ENCODE measurements at regions not wholly inside any gene's neighbourhood (a gene's known extent, or its start where the extent isn't known, plus 50 kb on each side); places are given as distances from the start of the nearest gene placed in this dataset.

DNA sequence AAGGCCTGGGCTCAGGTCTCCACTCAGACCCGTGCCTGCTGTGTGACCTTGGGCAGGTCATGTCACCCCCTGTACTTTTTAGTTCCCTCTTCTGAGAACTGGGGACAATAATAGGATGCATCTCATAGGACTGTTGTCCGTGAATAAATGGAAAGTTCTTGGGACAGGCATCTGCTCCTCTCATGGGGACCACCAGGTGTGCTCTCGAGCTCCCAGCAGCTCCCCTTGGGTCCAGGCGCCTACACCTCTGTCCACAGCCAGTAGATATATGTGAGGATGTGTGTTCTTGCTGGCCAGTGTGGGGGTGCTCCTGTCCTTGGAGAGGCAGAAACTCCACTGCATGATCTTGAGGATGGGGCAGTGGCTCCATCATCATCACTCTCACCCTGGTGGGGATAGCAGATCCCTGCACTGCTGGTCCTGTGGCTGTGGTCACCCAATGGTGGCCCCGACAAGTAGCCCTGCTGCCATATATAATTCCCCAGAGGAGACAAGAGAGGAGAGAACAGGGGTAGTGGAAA is 257.6 kb upstream of the TLE3 start:
- Histone ChIP-seq H3K4me1 (ENCODE audit: insufficient read depth, insufficient read length) (peaks cover 15% of the 10 kb centered on the region), H3K4me3 (ENCODE audit: insufficient read length, low read depth) (no peak overlapping the region), H3K9me3 (ENCODE audit: insufficient read depth, low read length) (no peaks in the 10 kb centered on the region), H3K9ac (ENCODE audit: insufficient read length, low read depth) (no peak overlapping the region), H3K36me3 (ENCODE audit: insufficient read depth, insufficient read length, low read length) (no peaks in the 10 kb centered on the region), H3K27me3 (ENCODE audit: insufficient read depth, insufficient read length) (peaks cover 3% of the 10 kb centered on the region)
- no peak for DNase-seq (ENCODE audit: low read depth, low spot score)
- TF ChIP-seq YY1 (IDR thresholded peaks at IDR 0.05; ENCODE audit: insufficient read depth, insufficient read length) (no peak), ZNF274 (IDR thresholded peaks at IDR 0.05; ENCODE audit: low read depth, low read length) (no peak), SUZ12 (IDR thresholded peaks at IDR 0.05; ENCODE audit: extremely low read depth, insufficient read depth, insufficient read length) (no peak)

DNA sequence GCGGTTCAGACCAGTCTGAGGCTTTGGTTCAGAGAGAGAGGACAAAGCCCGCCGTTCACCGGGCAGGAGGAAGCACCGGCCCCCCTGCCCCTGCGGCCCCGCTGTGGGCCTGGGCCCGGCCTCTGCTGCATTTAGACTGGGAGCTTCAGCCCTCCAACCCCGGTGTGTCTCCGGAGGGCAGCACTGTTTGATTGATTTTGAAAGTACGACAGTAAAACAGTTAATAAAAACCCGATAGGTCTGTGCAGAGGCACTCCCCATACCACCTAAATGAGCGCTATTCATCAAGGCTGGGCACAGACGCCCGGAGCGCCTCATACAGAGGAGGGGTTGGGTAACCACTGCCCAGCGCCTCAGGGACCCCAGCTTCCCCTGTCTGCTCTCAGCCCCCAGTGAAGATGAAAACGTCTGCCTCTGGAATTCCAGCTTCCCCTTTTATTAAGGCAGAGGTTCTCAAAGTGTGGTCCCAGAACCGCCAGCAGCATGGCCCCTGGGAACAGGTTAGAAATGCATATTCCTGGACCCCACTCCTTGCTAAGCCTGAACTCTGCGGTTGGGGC is 256.7 kb upstream of the TLE3 start:
- peaks cover 3% of the 10 kb centered on the region for H3K27me3 ChIP-seq (ENCODE audit: insufficient read depth, insufficient read length)
- no peak for DNase-seq (ENCODE audit: low read depth, low spot score)
- H3K36me3 ChIP-seq (ENCODE audit: insufficient read depth, insufficient read length, low read length) = no peaks in the 10 kb centered on the region
- TF ChIP-seq YY1 (IDR thresholded peaks at IDR 0.05; ENCODE audit: insufficient read depth, insufficient read length) = no peak
- no peak for TF ChIP-seq ZNF274 (IDR thresholded peaks at IDR 0.05; ENCODE audit: low read depth, low read length)
- TF ChIP-seq SUZ12 (IDR thresholded peaks at IDR 0.05; ENCODE audit: extremely low read depth, insufficient read depth, insufficient read length) = no peak
- peak overlapping the region; percentile 4 for H3K9ac ChIP-seq (ENCODE audit: insufficient read length, low read depth)
- H3K4me3 ChIP-seq (ENCODE audit: insufficient read length, low read depth) = no peak overlapping the region
- H3K9me3 ChIP-seq (ENCODE audit: insufficient read depth, low read length) = no peaks in the 10 kb centered on the region
- peaks cover 15% of the 10 kb centered on the region for H3K4me1 ChIP-seq (ENCODE audit: insufficient read depth, insufficient read length)

DNA sequence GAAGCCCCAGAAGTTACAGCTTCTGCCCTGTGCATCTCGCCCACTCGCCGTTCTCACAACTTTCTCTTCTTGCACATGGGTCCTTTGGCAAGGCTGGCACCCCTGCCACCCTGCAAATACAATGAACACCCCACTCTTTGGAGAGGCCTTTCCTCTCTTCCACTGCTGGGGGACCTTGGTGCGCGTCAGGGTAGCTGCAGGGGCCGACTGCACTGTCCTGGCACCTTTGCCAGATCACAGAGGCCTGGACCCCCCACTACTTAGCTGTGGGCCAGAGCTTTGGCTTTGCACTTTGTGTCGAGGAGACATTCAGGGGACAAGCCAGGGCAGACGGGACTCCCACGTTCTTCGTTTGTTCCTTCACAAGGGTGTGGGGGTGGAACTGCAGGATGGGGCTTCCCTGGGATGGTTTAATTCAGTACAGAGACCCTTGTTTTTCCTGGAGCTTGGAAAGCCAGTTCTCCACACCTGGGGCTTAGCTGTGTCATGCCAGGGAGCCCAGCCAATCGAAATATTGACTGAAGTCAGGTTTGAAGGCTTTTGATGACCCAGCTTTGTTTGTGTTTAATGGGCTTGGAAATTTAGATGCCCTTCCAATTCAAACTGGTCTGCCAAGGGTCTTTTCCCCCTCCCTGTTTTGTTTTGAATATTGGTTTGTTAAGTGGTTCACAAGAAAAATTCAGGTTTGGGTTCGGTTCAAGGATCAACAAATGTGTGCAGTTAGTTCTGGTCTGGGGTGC is 256.1 kb upstream of the TLE3 start:
- H3K9me3 ChIP-seq (ENCODE audit: insufficient read depth, low read length) = no peaks in the 10 kb centered on the region
- H3K4me3 ChIP-seq (ENCODE audit: insufficient read length, low read depth) = no peak overlapping the region
- no peak for TF ChIP-seq SUZ12 (IDR thresholded peaks at IDR 0.05; ENCODE audit: extremely low read depth, insufficient read depth, insufficient read length)
- no peak for TF ChIP-seq ZNF274 (IDR thresholded peaks at IDR 0.05; ENCODE audit: low read depth, low read length)
- TF ChIP-seq YY1 (IDR thresholded peaks at IDR 0.05; ENCODE audit: insufficient read depth, insufficient read length) = no peak
- no peak for DNase-seq (ENCODE audit: low read depth, low spot score)
- H3K9ac ChIP-seq (ENCODE audit: insufficient read length, low read depth) = no peak overlapping the region
- H3K4me1 ChIP-seq (ENCODE audit: insufficient read depth, insufficient read length) = peaks cover 15% of the 10 kb centered on the region
- H3K36me3 ChIP-seq (ENCODE audit: insufficient read depth, insufficient read length, low read length) = no peaks in the 10 kb centered on the region
- peaks cover 3% of the 10 kb centered on the region for H3K27me3 ChIP-seq (ENCODE audit: insufficient read depth, insufficient read length)

DNA sequence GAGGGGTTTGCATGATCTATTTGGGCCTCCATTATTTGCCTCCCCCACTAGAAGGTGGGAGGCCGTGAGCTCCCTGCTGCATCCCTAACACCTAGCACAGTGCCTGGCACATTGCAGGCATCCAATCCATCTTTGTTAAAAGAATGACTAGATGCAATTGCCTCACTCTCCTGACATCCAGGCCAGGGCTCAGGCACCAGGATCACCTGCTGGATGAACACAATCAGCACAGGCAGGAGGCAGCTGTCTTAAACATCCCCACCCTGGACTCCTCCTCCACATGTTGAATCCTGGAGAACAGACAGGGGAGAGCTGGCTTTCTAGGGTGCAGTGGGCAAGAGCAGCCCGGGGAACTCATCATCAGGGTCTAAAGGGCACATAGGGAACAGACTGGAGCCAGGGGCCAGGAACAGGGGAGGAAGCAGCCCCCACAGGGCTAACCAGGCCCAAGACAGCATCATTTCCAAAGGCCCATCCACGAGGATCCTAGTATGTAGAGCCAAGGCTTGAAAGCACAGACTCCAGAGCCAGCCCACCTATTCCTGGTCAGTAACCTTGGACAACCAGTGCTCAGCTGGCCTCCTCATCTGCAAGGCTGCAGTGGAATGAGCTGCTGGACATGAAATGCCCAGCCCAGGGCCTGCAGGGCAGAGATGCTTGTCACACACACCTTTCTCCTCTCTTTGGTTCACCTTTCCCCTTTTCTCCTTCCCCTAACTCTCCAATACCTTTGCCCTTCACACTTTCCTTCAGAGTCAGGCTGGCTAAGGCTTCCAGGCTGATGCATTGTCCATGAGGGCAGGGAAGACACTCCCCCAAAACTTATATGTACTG is 254.4 kb upstream of the TLE3 start:
- Histone ChIP-seq H3K4me3 (ENCODE audit: insufficient read length, low read depth) (no peak overlapping the region), H3K4me1 (ENCODE audit: insufficient read depth, insufficient read length) (peaks cover 6% of the 10 kb centered on the region), H3K9ac (ENCODE audit: insufficient read length, low read depth) (no peak overlapping the region), H3K9me3 (ENCODE audit: insufficient read depth, low read length) (no peaks in the 10 kb centered on the region), H3K27me3 (ENCODE audit: insufficient read depth, insufficient read length) (peaks cover 3% of the 10 kb centered on the region), H3K36me3 (ENCODE audit: insufficient read depth, insufficient read length, low read length) (no peaks in the 10 kb centered on the region)
- TF ChIP-seq YY1 (IDR thresholded peaks at IDR 0.05; ENCODE audit: insufficient read depth, insufficient read length) (no peak), ZNF274 (IDR thresholded peaks at IDR 0.05; ENCODE audit: low read depth, low read length) (no peak), SUZ12 (IDR thresholded peaks at IDR 0.05; ENCODE audit: extremely low read depth, insufficient read depth, insufficient read length) (no peak)
- DNase-seq (ENCODE audit: low read depth, low spot score) = no peak

DNA sequence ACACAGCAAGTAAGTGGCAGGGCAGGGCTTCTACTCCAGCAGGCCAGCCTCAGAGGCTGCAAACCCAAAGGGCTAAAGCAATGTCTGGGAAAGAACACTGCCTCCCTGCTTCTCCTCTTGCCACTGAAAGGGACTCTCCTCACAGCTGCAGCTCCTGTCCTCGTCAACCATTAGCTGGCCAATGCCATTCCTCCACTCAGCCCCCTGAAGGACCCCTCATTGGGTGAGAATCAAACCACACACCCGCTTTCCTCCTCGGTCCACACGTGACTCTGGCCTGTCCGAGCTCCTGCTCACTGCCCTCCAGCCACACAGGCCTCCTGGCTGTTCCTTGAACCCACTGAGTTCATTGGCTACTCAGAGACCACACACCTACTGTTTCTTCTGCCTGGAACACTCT is 253.7 kb upstream of the TLE3 start:
- no peak for DNase-seq (ENCODE audit: low read depth, low spot score)
- Histone ChIP-seq H3K9ac (ENCODE audit: insufficient read length, low read depth) (no peak overlapping the region), H3K36me3 (ENCODE audit: insufficient read depth, insufficient read length, low read length) (no peaks in the 10 kb centered on the region), H3K9me3 (ENCODE audit: insufficient read depth, low read length) (no peaks in the 10 kb centered on the region), H3K4me1 (ENCODE audit: insufficient read depth, insufficient read length) (peaks cover 3% of the 10 kb centered on the region), H3K4me3 (ENCODE audit: insufficient read length, low read depth) (no peak overlapping the region), H3K27me3 (ENCODE audit: insufficient read depth, insufficient read length) (peaks cover 3% of the 10 kb centered on the region)
- no peak for TF ChIP-seq YY1 (IDR thresholded peaks at IDR 0.05; ENCODE audit: insufficient read depth, insufficient read length)
- no peak for TF ChIP-seq SUZ12 (IDR thresholded peaks at IDR 0.05; ENCODE audit: extremely low read depth, insufficient read depth, insufficient read length)

DNA sequence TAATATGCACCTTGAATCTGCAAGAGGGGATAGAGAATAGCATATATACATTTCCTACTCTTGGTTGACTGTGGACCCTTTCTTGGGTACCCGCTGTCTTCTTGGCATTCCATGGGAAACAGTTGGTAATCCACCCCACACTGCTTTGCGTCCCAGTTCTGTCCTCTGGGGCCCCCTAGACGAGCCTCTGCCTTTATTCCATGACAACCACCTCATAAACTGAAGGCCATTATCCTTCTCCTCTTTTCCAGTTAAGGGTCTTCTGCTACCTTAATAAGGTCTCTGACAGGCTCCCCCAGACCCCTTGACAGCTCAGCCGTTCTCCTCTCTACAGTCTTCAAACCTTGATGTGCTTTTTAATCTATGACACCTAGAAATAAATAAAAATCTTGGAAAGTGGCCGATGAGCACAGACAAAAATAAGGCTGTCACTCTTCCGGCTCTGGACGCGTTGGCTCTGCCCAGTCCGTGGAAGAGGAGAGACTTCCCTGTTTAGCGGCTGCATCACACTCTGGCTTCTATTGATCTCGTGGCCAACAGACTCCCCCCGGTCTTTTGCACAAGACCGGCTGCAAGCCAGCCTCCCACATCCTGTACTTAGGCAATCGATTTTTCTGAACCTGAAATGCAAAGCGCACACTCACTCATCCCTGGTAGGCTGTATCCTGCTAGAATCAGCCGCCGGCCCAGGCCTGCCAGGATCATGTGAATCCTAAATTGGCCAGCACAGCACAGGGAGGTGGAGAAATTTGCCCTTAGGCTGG is 251.0 kb upstream of the TLE3 start:
- H3K27me3 ChIP-seq (ENCODE audit: insufficient read depth, insufficient read length) = no peaks in the 10 kb centered on the region

More for the DNA sequence above, 251.0 kb upstream of the TLE3 start:
- Histone ChIP-seq H3K36me3 (ENCODE audit: insufficient read depth, insufficient read length, low read length) (no peaks in the 10 kb centered on the region), H3K9me3 (ENCODE audit: insufficient read depth, low read length) (no peaks in the 10 kb centered on the region), H3K9ac (ENCODE audit: insufficient read length, low read depth) (no peak overlapping the region), H3K4me1 (ENCODE audit: insufficient read depth, insufficient read length) (peaks cover 3% of the 10 kb centered on the region), H3K4me3 (ENCODE audit: insufficient read length, low read depth) (no peak overlapping the region)
- no peak for DNase-seq (ENCODE audit: low read depth, low spot score)
- TF ChIP-seq YY1 (IDR thresholded peaks at IDR 0.05; ENCODE audit: insufficient read depth, insufficient read length) = no peak
- TF ChIP-seq ZNF274 (IDR thresholded peaks at IDR 0.05; ENCODE audit: low read depth, low read length) = no peak
- TF ChIP-seq SUZ12 (IDR thresholded peaks at IDR 0.05; ENCODE audit: extremely low read depth, insufficient read depth, insufficient read length) = no peak

All from NT2/D1 (cell line).